Urothelium cell line (cell line): ENCODE measurements at regions not wholly inside any gene's neighbourhood (a gene's known extent, or its start where the extent isn't known, plus 50 kb on each side); places are given as distances from the start of the nearest gene placed in this dataset.
"Not testable (repeated sequence)": the region's sequence is repeated elsewhere in the genome, so short reads cannot be mapped to it uniquely, and the experiment has no call there.

ENCODE experiments used
- DNase-seq: peaks from one replicate; pipeline ENCODE4 v3.0.0; 2011; ENCODE audit warnings: low spot score, mixed read lengths
- FAIRE-seq: peaks from 2 replicates; lab custom pipeline; 2011; peaks lifted over from hg19 to GRCh38; lab: Jason Lieb, UNC

GRCh38 chr6:139747154-139747553, 372.7 kb upstream of the CITED2 start:
- DNase-seq (no peak), FAIRE-seq (no peak)

GRCh38 chr6:139744891-139745290, 370.4 kb upstream of the CITED2 start:
- FAIRE-seq (no peak), DNase-seq (no peak)

- FAIRE-seq, result peak; percentile 20
- DNase-seq, result peak; percentile 73
These were observed 369.4 kb upstream of the CITED2 start for GRCh38 chr6:139743664-139744437.

- DNase-seq, result no peak
- FAIRE-seq, result no peak
These were observed 368.2 kb upstream of the CITED2 start for GRCh38 chr6:139742671-139743070.

- no peak for DNase-seq
- FAIRE-seq, result no peak
These were observed 364.5 kb upstream of the CITED2 start for GRCh38 chr6:139738801-139739455.

- FAIRE-seq (no peak), DNase-seq (no peak)
These were observed 362.0 kb upstream of the CITED2 start for GRCh38 chr6:139736325-139736906.

- peak; percentile 78 for DNase-seq
These were observed 358.0 kb upstream of the CITED2 start for GRCh38 chr6:139732451-139732850.

GRCh38 chr6:139730340-139730974, 356.0 kb upstream of the CITED2 start:
- DNase-seq, result no peak
- FAIRE-seq, result no peak

More at GRCh38 chr6:139732451-139732850, 358.0 kb upstream of the CITED2 start:
- FAIRE-seq, result peak; percentile 83

- DNase-seq (no peak), FAIRE-seq (no peak)
These were observed 354.5 kb upstream of the CITED2 start for GRCh38 chr6:139728876-139729427.

GRCh38 chr6:139726272-139726671, 351.8 kb upstream of the CITED2 start:
- not testable (repeated sequence) for FAIRE-seq, DNase-seq

GRCh38 chr6:139722530-139722929, 348.1 kb upstream of the CITED2 start:
- DNase-seq (no peak), FAIRE-seq (no peak)

- no peak for DNase-seq
- FAIRE-seq, result no peak
These were observed 347.5 kb upstream of the CITED2 start for GRCh38 chr6:139721954-139722353.

- DNase-seq (no peak), FAIRE-seq (no peak)
These were observed 339.6 kb upstream of the CITED2 start for GRCh38 chr6:139713900-139714506.

GRCh38 chr6:139713424-139713823, 339.0 kb upstream of the CITED2 start:
- no peak for DNase-seq
- FAIRE-seq, result no peak

GRCh38 chr6:139712830-139713229, 338.4 kb upstream of the CITED2 start:
- DNase-seq (no peak), FAIRE-seq (no peak)

- no peak for FAIRE-seq
- no peak for DNase-seq
These were observed 337.5 kb upstream of the CITED2 start for GRCh38 chr6:139711804-139712585.

GRCh38 chr6:139710556-139710955, 336.1 kb upstream of the CITED2 start:
- no peak for FAIRE-seq
- DNase-seq, result no peak

- DNase-seq (peak; percentile 80), FAIRE-seq (no peak)
These were observed 334.1 kb upstream of the CITED2 start for GRCh38 chr6:139708337-139709199.

- no peak for FAIRE-seq
- no peak for DNase-seq
These were observed 332.5 kb upstream of the CITED2 start for GRCh38 chr6:139706912-139707311.
